ENCODE measurements at regions not wholly inside any gene's neighbourhood (a gene's known extent, or its start where the extent isn't known, plus 50 kb on each side); places are given as distances from the start of the nearest gene placed in this dataset.
A peak's percentile ranks its signal among the peaks of the same experiment; 100 is the strongest.

- no peak for DNase-seq (ENCODE audit: low read depth in 2 of 2)
These were observed 151.6 kb upstream of the PRSS58 start for GRCh38 chr7:142409471-142409870.

GRCh38 chr7:142408794-142409193 lies 150.9 kb upstream of the PRSS58 start:
- no peak for DNase-seq (ENCODE audit: low read depth in 2 of 2)

- no peak for DNase-seq (ENCODE audit: low read depth in 2 of 2)
These were observed 150.2 kb upstream of the PRSS58 start for GRCh38 chr7:142407939-142408570.

GRCh38 chr7:142405122-142405765 lies 147.4 kb upstream of the PRSS58 start:
- DNase-seq (ENCODE audit: low read depth in 2 of 2): no peak

GRCh38 chr7:142401951-142402350 lies 144.1 kb upstream of the PRSS58 start:
- DNase-seq (ENCODE audit: low read depth in 2 of 2): no peak

- no peak for DNase-seq (ENCODE audit: low read depth in 2 of 2)
These were observed 142.2 kb upstream of the PRSS58 start for GRCh38 chr7:142400042-142400533.

- DNase-seq (ENCODE audit: low read depth in 2 of 2): peak in 1 of 2 experiments; percentile 33
These were observed 133.5 kb upstream of the PRSS58 start for GRCh38 chr7:142391191-142391992.

GRCh38 chr7:142389544-142389943 lies 131.7 kb upstream of the PRSS58 start:
- no peak for DNase-seq (ENCODE audit: low read depth in 2 of 2)

- peak in 1 of 2 experiments; percentile 20 for DNase-seq (ENCODE audit: low read depth in 2 of 2)
These were observed 127.9 kb upstream of the PRSS58 start for GRCh38 chr7:142385491-142386340.

GRCh38 chr7:142384493-142384922 lies 126.7 kb upstream of the PRSS58 start:
- DNase-seq (ENCODE audit: low read depth in 2 of 2): peak in 1 of 2 experiments; percentile 33

- peak in 1 of 2 experiments; percentile 3 for DNase-seq (ENCODE audit: low read depth in 2 of 2)
These were observed 126.1 kb upstream of the PRSS58 start for GRCh38 chr7:142383841-142384492.

- no peak for DNase-seq (ENCODE audit: low read depth in 2 of 2)
These were observed 124.0 kb upstream of the PRSS58 start for GRCh38 chr7:142381727-142382390.

- DNase-seq (ENCODE audit: low read depth in 2 of 2): no peak
These were observed 122.2 kb upstream of the PRSS58 start for GRCh38 chr7:142380069-142380468.

- DNase-seq (ENCODE audit: low read depth in 2 of 2): no peak
These were observed 121.5 kb upstream of the PRSS58 start for GRCh38 chr7:142379201-142379885.

GRCh38 chr7:142377567-142377966 lies 119.7 kb upstream of the PRSS58 start:
- DNase-seq (ENCODE audit: low read depth in 2 of 2): no peak

GRCh38 chr7:142376356-142376997 lies 118.6 kb upstream of the PRSS58 start:
- no peak for DNase-seq (ENCODE audit: low read depth in 2 of 2)

GRCh38 chr7:142375710-142376313 lies 118.0 kb upstream of the PRSS58 start:
- DNase-seq (ENCODE audit: low read depth in 2 of 2): no peak

GRCh38 chr7:142372727-142373126 lies 114.9 kb upstream of the PRSS58 start:
- DNase-seq (ENCODE audit: low read depth in 2 of 2): no peak

All from stimulated activated CD4-positive, alpha-beta T cell treated with anti-CD3 and anti-CD28 coated beads, Interleukin-12 subunit alpha, Interleukin-12 subunit beta, amount 100 ng/mL, for 24 hours (primary cell).